PC-3 (cell line): ENCODE measurements at regions not wholly inside any gene's neighbourhood (a gene's known extent, or its start where the extent isn't known, plus 50 kb on each side); places are given as distances from the start of the nearest gene placed in this dataset.

Experiments used
- ATAC-seq: fragments of 200-7000 bp; cut with Tn5 transposase; 2 replicates; pipeline ENCODE4 v1.9.1; 2020; ENCODE audit warnings: mild to moderate bottlenecking, moderate library complexity
- BruUV-seq: library from RNA; stranded (reverse); fragments of 400-500 nt; replicated peaks from 2 replicates; lab custom pipeline; 2021; lab: Mats Ljungman, UMichigan
- CTCF ChIA-PET: fragments of 300-600 bp; sonication (Branson Sonifier 250); formaldehyde crosslinking; loops from one replicate; lab custom pipeline; 2022; ENCODE audit warnings: antibody characterized with exemption; lab: Charles Lee
- POLR2A ChIA-PET: fragments of 300-600 bp; sonication (Branson Sonifier 250); formaldehyde crosslinking; loops from one replicate; lab custom pipeline; 2022; ENCODE audit warnings: antibody characterized with exemption; ENCODE audit not compliant: unreplicated experiment; lab: Charles Lee
- DNase-seq: peaks from one replicate; pipeline ENCODE4 v3.0.0-alpha.2; 2015
- H2AFZ ChIP-seq: fragments of 300-600 bp; sonication (generic); 2 replicates; pipeline ENCODE4 v1.6.0; 2016; ENCODE audit warnings: antibody characterized with exemption, low read length
- H3F3A ChIP-seq: fragments of 300-600 bp; sonication (generic); one replicate; pipeline ENCODE4 v1.6.0; 2017; ENCODE audit warnings: antibody characterized with exemption, low read length, control low read depth, mild to moderate bottlenecking; ENCODE audit not compliant: unreplicated experiment
- H3K27ac ChIP-seq: fragments of 300-600 bp; sonication (generic); 2 replicates; pipeline ENCODE4 v1.5.1; 2016; ENCODE audit warnings: mild to moderate bottlenecking, low read length
- H3K27me3 ChIP-seq: fragments of 300-600 bp; sonication (generic); 2 replicates; pipeline ENCODE4 v1.6.1; 2016; ENCODE audit warnings: low read length, mixed read lengths
- H3K36me3 ChIP-seq: fragments of 300-600 bp; sonication (generic); 2 replicates; pipeline ENCODE4 v1.6.1; 2016; ENCODE audit warnings: low read depth, mixed run types, low read length, mixed read lengths
- H3K4me1 ChIP-seq: fragments of 300-600 bp; sonication (generic); 2 replicates; pipeline ENCODE4 v1.5.1; 2016; ENCODE audit warnings: low read length; ENCODE audit not compliant: insufficient read depth
- H3K4me2 ChIP-seq: fragments of 300-600 bp; sonication (generic); 2 replicates; pipeline ENCODE4 v1.6.0; 2016; ENCODE audit warnings: low read length
- H3K4me3 ChIP-seq: fragments of 300-600 bp; sonication (generic); 2 replicates; pipeline ENCODE4 v1.5.1; 2016; ENCODE audit warnings: mild to moderate bottlenecking, low read length, mixed read lengths
- H3K79me2 ChIP-seq: fragments of 300-600 bp; sonication (generic); 2 replicates; pipeline ENCODE4 v1.6.1; 2017; ENCODE audit warnings: low read length, mixed read lengths
- H3K9ac ChIP-seq: fragments of 300-600 bp; sonication (generic); 2 replicates; pipeline ENCODE4 v1.6.0; 2016; ENCODE audit warnings: mild to moderate bottlenecking, low read length
- H3K9me2 ChIP-seq: fragments of 300-600 bp; sonication (generic); replicated peaks from 2 replicates; pipeline ENCODE4 v1.6.1; 2016; ENCODE audit warnings: mixed run types, low read length, mixed read lengths
- H3K9me3 ChIP-seq: fragments of 300-600 bp; sonication (generic); 2 replicates; pipeline ENCODE4 v1.6.1; 2016; ENCODE audit warnings: low read length, mixed read lengths
- H4K20me1 ChIP-seq: fragments of 300-600 bp; sonication (generic); 2 replicates; pipeline ENCODE4 v1.6.1; 2016; ENCODE audit warnings: low read length, mixed read lengths
- CTCF ChIP-seq: fragments of 300-600 bp; sonication (generic); conservative IDR thresholded peaks from 2 replicates; pipeline ENCODE4 v1.5.1; 2017; ENCODE audit warnings: antibody characterized with exemption, low read depth, mild to moderate bottlenecking, low read length
- EZH2 ChIP-seq: fragments of 300-600 bp; sonication (generic); IDR thresholded peaks from one replicate; pipeline ENCODE4 v1.6.1; 2017; ENCODE audit warnings: antibody characterized with exemption, mild to moderate bottlenecking, low read length; ENCODE audit not compliant: unreplicated experiment
- EZH2phosphoT487 ChIP-seq: fragments of 300-600 bp; sonication (generic); IDR thresholded peaks from 2 replicates; pipeline ENCODE4 v1.6.1; 2018; ENCODE audit warnings: mild to moderate bottlenecking, antibody characterized with exemption, low read length, borderline replicate concordance
- intact Hi-C: fragments of 100-400 bp; cut with micrococcal nuclease; formaldehyde crosslinking; loops from 2 replicates; pipeline ENCODE4 v1.9.0; 2023

- Histone ChIP-seq H4K20me1 (no peaks in the 10 kb centered on the region), H3K79me2 (no peaks in the 10 kb centered on the region), H3K9me2 (no peaks in the 10 kb centered on the region), H3K4me1 (no peaks in the 10 kb centered on the region), H3K4me3 (no peak overlapping the region), H3K9me3 (no peaks in the 10 kb centered on the region), H3K27me3 (no peaks in the 10 kb centered on the region), H3K4me2 (no peak overlapping the region), H3K27ac (no peak overlapping the region), H2AFZ (no peak overlapping the region), H3F3A (no peaks in the 10 kb centered on the region), H3K9ac (no peak overlapping the region), H3K36me3 (no peaks in the 10 kb centered on the region)
- intact Hi-C loops, result no loop called here
- BruUV-seq, result no TSS peak
- DNase-seq (no peak), ATAC-seq (no peak)
- TF ChIP-seq EZH2phosphoT487 (no peak), CTCF (no peak), EZH2 (no peak)
- ChIA-PET POLR2A (no interaction called here), CTCF (no interaction called here)
These were observed 106.6 kb downstream of the EBLN1 start for GRCh38 chr10:22111260-22111659.

- no TSS peak for BruUV-seq
- no peaks in the 10 kb centered on the region for H3K4me1 ChIP-seq
- no peak overlapping the region for H2AFZ ChIP-seq
- no peak overlapping the region for H3K9ac ChIP-seq
- H3K27me3 ChIP-seq, result no peaks in the 10 kb centered on the region
- H3K36me3 ChIP-seq, result no peaks in the 10 kb centered on the region
- intact Hi-C loops, result no loop called here
- no peaks in the 10 kb centered on the region for H3K9me2 ChIP-seq
- no peak overlapping the region for H3K27ac ChIP-seq
- H4K20me1 ChIP-seq, result no peaks in the 10 kb centered on the region
- ATAC-seq, result no peak
- H3K4me3 ChIP-seq, result no peak overlapping the region
- ChIA-PET POLR2A (no interaction called here), CTCF (no interaction called here)
- no peaks in the 10 kb centered on the region for H3K9me3 ChIP-seq
- H3K4me2 ChIP-seq, result no peak overlapping the region
- TF ChIP-seq CTCF, result no peak
- no peak for TF ChIP-seq EZH2phosphoT487
- TF ChIP-seq EZH2, result no peak
- no peaks in the 10 kb centered on the region for H3K79me2 ChIP-seq
- DNase-seq, result no peak
- H3F3A ChIP-seq, result no peaks in the 10 kb centered on the region
These were observed 107.1 kb downstream of the EBLN1 start for GRCh38 chr10:22110761-22111160.

- H3K27ac ChIP-seq, result no peak overlapping the region
- ATAC-seq (no peak), DNase-seq (no peak)
- H3K4me3 ChIP-seq, result no peak overlapping the region
- BruUV-seq, result no TSS peak
- no peak overlapping the region for H3K9ac ChIP-seq
- H3K9me3 ChIP-seq, result no peaks in the 10 kb centered on the region
- no peaks in the 10 kb centered on the region for H4K20me1 ChIP-seq
- TF ChIP-seq CTCF (no peak), EZH2phosphoT487 (no peak), EZH2 (no peak)
- H3K4me1 ChIP-seq, result no peaks in the 10 kb centered on the region
- H3F3A ChIP-seq, result no peaks in the 10 kb centered on the region
- no peaks in the 10 kb centered on the region for H3K36me3 ChIP-seq
- ChIA-PET POLR2A (no interaction called here), CTCF (no interaction called here)
- no peaks in the 10 kb centered on the region for H3K79me2 ChIP-seq
- no peak overlapping the region for H2AFZ ChIP-seq
- H3K27me3 ChIP-seq, result no peaks in the 10 kb centered on the region
- no peak overlapping the region for H3K4me2 ChIP-seq
- H3K9me2 ChIP-seq, result no peaks in the 10 kb centered on the region
- intact Hi-C loops, result no loop called here
These were observed 101.7 kb upstream of the DNAJC1 start for GRCh38 chr10:22105270-22105669.
